ENCODE measurements at regions not wholly inside any gene's neighbourhood (a gene's known extent, or its start where the extent isn't known, plus 50 kb on each side); places are given as distances from the start of the nearest gene placed in this dataset.
A peak's percentile ranks its signal among the peaks of the same experiment; 100 is the strongest.

DNA sequence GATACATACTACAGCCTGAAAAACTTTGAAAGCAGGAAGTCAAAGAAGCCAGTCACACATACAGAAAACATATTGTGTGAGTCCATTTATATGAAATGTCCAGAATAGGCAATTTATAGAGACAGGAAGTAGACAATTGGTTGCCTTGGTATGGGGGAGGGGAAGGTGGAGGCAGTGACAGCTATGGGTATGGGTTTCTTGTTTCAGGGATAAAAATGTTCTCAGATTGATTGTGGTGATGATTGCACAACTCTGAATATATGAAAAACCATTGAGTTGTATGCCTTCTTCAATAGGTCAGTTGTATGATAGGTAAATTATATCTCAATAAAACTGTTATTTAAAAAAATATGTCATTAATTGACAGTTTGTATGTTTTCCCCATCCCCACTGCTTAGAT lies 137.6 kb downstream of the SNX19 start:
- H3K27ac ChIP-seq (ENCODE audit: insufficient read depth, low read depth, low read length, poor library complexity, severe bottlenecking) = no peak overlapping the region
- H3K27me3 ChIP-seq (ENCODE audit: control insufficient read depth, insufficient read depth, low read length, poor library complexity, severe bottlenecking) = no peaks in the 10 kb centered on the region
- peaks cover 15% of the 10 kb centered on the region for H3K4me1 ChIP-seq (ENCODE audit: control insufficient read depth, insufficient read depth, low read length)
- H3K4me3 ChIP-seq (ENCODE audit: insufficient read depth, low read depth, low read length) = no peak overlapping the region
- H3K36me3 ChIP-seq (ENCODE audit: control insufficient read depth, insufficient read depth, low read length) = no peaks in the 10 kb centered on the region
- no peaks in the 10 kb centered on the region for H3K9me3 ChIP-seq (ENCODE audit: control insufficient read depth, low read length)

DNA sequence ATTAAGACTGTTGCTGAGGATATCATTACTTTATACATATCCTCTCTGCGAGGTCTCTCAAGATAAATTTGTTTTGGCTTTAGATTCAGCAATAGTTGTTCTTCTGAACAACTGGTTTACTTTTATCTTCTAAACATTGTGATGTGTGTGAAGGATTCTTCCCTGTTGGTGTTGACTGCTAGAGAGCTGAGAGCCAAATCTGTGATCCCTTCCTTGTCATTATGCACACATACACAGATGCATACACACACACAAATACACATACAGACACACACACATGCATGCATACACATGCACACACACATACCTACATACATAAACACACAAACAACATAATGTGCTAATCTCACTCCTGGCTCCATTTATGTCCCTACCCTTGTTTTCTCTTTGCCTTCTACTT lies 137.0 kb downstream of the SNX19 start:
- WGBS, 2 experiments = 100% methylated on average over 1 of the region's 1 CpG; no CpG with 5 or more reads in 1 of the 2 experiments
- H3K4me3 ChIP-seq (ENCODE audit: insufficient read depth, low read depth, low read length) = no peak overlapping the region
- no peaks in the 10 kb centered on the region for H3K9me3 ChIP-seq (ENCODE audit: control insufficient read depth, low read length)
- H3K4me1 ChIP-seq (ENCODE audit: control insufficient read depth, insufficient read depth, low read length) = peaks cover 15% of the 10 kb centered on the region
- no peaks in the 10 kb centered on the region for H3K36me3 ChIP-seq (ENCODE audit: control insufficient read depth, insufficient read depth, low read length)
- no peak overlapping the region for H3K27ac ChIP-seq (ENCODE audit: insufficient read depth, low read depth, low read length, poor library complexity, severe bottlenecking)
- no peaks in the 10 kb centered on the region for H3K27me3 ChIP-seq (ENCODE audit: control insufficient read depth, insufficient read depth, low read length, poor library complexity, severe bottlenecking)

DNA sequence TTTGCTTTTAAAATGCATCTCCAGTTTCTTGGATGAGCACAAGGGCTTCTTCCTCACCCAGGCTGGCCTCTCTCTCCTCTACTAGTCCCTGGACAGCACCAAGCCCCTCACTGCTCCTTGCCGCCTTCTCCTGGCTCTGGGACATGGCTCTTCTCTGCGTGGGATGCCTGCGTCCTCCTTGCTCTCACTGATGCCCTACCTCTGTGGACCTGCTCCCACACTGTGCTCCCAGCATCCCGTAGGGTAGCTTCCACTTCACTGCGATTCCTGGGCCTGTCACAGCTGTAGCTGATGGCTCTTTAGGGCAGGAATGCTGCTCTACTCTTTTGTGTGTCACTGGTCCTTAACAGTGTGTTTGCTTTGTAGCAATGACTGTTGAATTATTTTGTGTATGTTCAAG lies 136.3 kb downstream of the SNX19 start:
- no peaks in the 10 kb centered on the region for H3K9me3 ChIP-seq (ENCODE audit: control insufficient read depth, low read length)
- H3K27me3 ChIP-seq (ENCODE audit: control insufficient read depth, insufficient read depth, low read length, poor library complexity, severe bottlenecking) = no peaks in the 10 kb centered on the region
- H3K36me3 ChIP-seq (ENCODE audit: control insufficient read depth, insufficient read depth, low read length) = no peaks in the 10 kb centered on the region
- 79 to 83% methylated on average over 5 of the region's 5 CpGs for WGBS, 2 experiments
- H3K4me3 ChIP-seq (ENCODE audit: insufficient read depth, low read depth, low read length) = no peak overlapping the region
- peaks cover 15% of the 10 kb centered on the region for H3K4me1 ChIP-seq (ENCODE audit: control insufficient read depth, insufficient read depth, low read length)
- no peak overlapping the region for H3K27ac ChIP-seq (ENCODE audit: insufficient read depth, low read depth, low read length, poor library complexity, severe bottlenecking)

DNA sequence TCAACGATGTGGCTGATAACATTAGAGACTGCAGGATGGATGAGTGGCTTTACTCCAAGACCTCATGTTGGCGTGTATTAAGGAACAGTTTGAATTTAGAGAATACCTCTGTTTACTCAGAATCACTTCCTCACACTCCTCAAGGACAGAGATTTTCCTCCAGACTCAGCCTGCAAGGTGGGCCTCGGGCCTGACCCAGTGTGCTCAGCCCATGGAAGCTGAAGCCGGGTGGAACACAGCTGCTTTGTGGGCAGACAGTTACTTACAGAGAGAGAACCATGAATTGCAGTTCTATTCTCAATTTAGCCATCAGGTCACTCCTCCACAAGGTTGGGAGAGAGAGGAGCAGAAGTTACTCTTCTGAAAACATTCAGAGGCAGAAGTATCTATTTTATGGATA lies 135.8 kb downstream of the SNX19 start:
- WGBS, 2 experiments = 88 to 93% methylated on average over 4 of the region's 4 CpGs
- H3K27ac ChIP-seq (ENCODE audit: insufficient read depth, low read depth, low read length, poor library complexity, severe bottlenecking) = no peak overlapping the region
- no peaks in the 10 kb centered on the region for H3K9me3 ChIP-seq (ENCODE audit: control insufficient read depth, low read length)
- H3K4me3 ChIP-seq (ENCODE audit: insufficient read depth, low read depth, low read length) = no peak overlapping the region
- H3K36me3 ChIP-seq (ENCODE audit: control insufficient read depth, insufficient read depth, low read length) = no peaks in the 10 kb centered on the region
- peaks cover 15% of the 10 kb centered on the region for H3K4me1 ChIP-seq (ENCODE audit: control insufficient read depth, insufficient read depth, low read length)
- H3K27me3 ChIP-seq (ENCODE audit: control insufficient read depth, insufficient read depth, low read length, poor library complexity, severe bottlenecking) = no peaks in the 10 kb centered on the region

DNA sequence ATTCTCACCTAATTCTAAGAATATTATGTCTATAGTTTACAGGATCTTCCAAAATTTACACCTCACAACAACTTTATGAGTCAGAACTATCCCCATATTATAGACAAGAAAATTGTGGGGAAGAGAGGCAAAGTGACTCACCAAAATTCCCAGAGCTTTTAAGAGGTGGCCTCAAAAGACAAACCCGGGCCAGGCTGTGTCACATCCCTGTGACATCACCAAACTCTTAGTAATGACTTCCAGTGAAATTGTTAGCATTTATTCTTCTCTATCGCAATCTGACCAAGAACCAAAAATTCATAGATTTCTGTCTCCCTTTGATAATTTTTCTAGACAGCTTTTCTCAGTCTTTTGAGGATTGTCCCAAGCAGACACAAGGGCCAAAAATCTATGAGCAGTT lies 134.3 kb downstream of the SNX19 start:
- no peaks in the 10 kb centered on the region for H3K36me3 ChIP-seq (ENCODE audit: control insufficient read depth, insufficient read depth, low read length)
- H3K4me1 ChIP-seq (ENCODE audit: control insufficient read depth, insufficient read depth, low read length) = peaks cover 15% of the 10 kb centered on the region
- H3K4me3 ChIP-seq (ENCODE audit: insufficient read depth, low read depth, low read length) = no peak overlapping the region
- no peaks in the 10 kb centered on the region for H3K9me3 ChIP-seq (ENCODE audit: control insufficient read depth, low read length)
- 89 to 94% methylated on average over 2 of the region's 2 CpGs for WGBS, 2 experiments
- H3K27me3 ChIP-seq (ENCODE audit: control insufficient read depth, insufficient read depth, low read length, poor library complexity, severe bottlenecking) = no peaks in the 10 kb centered on the region
- H3K27ac ChIP-seq (ENCODE audit: insufficient read depth, low read depth, low read length, poor library complexity, severe bottlenecking) = no peak overlapping the region

DNA sequence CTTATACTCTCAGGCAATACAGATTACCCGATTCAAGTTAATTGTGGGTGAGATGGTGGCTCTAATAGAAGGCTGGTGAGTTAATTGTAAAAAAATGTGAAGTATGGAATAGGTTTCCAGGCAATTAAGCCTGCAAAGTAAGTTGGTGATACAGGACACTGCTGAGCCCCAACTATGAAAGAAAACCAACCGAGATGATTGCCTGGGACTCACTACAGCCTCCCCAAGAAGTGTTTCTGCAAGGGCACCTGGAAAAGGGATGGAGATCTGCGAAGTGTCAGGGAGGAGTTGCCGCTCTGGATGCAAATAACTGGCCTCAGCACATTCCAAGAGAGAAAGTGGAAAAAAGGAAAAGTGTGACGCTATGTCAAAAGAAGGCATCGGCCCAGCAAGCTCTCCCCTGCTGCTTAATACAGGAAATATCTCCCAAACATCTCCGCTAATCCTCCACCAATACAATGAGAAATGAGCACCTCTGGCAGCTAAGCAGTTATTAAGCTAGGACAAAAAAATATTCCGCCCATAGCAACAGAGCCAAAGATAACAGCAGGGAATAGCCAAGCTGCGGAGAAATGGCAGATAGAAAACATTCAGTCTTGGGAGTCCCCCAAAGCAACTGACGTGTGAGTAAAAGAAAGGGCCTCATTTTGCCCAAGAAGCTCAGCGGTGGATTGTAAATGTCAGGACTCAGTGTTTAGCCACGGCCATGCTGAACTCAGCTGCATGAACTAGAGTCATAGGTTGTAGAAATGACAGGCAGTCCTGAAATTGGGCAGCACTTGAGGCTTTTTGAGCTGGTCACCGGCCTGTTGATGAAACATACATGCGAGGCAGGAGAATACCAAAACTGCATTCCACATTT lies 133.7 kb downstream of the SNX19 start:
- no peak overlapping the region for H3K4me3 ChIP-seq (ENCODE audit: insufficient read depth, low read depth, low read length)
- H3K27me3 ChIP-seq (ENCODE audit: control insufficient read depth, insufficient read depth, low read length, poor library complexity, severe bottlenecking) = no peaks in the 10 kb centered on the region
- H3K36me3 ChIP-seq (ENCODE audit: control insufficient read depth, insufficient read depth, low read length) = no peaks in the 10 kb centered on the region

DNA sequence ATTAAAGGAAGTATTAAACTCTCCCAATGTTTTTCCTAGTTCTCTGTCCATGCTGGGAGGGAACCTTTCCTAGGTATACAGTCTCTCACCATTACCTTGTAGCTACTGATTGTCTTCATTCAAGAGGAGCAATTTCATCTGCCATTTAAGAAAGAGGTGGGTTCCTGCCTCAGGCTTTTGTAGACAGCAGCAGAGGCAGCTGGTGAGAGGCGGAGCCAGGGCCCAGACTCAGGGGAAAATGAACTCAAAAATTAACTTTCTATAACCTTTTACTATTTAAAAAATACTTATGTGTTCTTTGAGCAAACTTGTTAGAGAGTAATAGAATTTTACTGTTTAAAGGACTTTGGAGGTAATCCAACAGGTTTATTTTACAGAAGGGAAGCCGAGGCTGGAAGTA lies 133.0 kb downstream of the SNX19 start:
- H3K4me3 ChIP-seq (ENCODE audit: insufficient read depth, low read depth, low read length) = no peak overlapping the region
- no peak overlapping the region for H3K27ac ChIP-seq (ENCODE audit: insufficient read depth, low read depth, low read length, poor library complexity, severe bottlenecking)
- H3K27me3 ChIP-seq (ENCODE audit: control insufficient read depth, insufficient read depth, low read length, poor library complexity, severe bottlenecking) = no peaks in the 10 kb centered on the region
- peaks cover 15% of the 10 kb centered on the region for H3K4me1 ChIP-seq (ENCODE audit: control insufficient read depth, insufficient read depth, low read length)
- H3K36me3 ChIP-seq (ENCODE audit: control insufficient read depth, insufficient read depth, low read length) = no peaks in the 10 kb centered on the region
- WGBS, 2 experiments = 93 to 94% methylated on average over 2 of the region's 2 CpGs
- H3K9me3 ChIP-seq (ENCODE audit: control insufficient read depth, low read length) = no peaks in the 10 kb centered on the region

More for the DNA sequence above, 133.7 kb downstream of the SNX19 start:
- peak overlapping the region; percentile 61 for H3K27ac ChIP-seq (ENCODE audit: insufficient read depth, low read depth, low read length, poor library complexity, severe bottlenecking)
- 60 to 67% methylated on average over 14 of the region's 14 CpGs for WGBS, 2 experiments
- H3K9me3 ChIP-seq (ENCODE audit: control insufficient read depth, low read length) = no peaks in the 10 kb centered on the region
- H3K4me1 ChIP-seq (ENCODE audit: control insufficient read depth, insufficient read depth, low read length) = peaks cover 15% of the 10 kb centered on the region

DNA sequence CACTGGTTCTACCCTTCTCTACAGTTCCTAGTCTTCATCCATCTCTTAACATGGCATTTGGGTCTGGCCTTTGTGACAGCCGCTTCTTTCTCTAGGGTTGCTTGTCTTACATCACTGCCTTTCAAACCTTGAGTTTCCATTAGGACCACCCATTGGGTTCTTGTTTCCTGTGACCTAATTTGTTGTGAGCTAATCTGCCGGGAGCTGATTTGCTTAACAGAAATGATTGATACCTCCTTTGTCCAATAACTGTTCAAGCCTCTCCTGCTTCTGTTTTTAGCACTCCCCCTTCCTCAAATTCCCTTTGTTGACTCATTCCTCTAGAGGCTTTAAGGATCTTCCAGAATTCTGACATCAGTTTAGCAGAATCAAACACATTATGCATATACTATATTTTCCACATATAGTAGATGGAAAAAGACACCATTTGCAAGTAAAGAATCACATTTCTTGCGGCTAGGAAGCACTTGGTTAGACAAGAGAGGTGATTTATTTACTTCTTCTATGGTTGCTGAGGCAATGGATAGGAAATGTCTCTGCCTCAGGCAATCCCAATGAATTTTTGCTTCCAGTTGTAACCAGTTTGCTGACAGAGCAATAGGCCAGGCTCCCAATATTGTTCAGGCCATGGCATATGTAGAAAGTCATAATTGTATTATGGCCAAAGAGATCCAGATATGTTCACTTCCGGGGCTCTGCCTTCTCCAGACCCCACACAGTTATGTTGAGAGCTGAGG lies 130.7 kb downstream of the SNX19 start:
- H3K4me3 ChIP-seq (ENCODE audit: insufficient read depth, low read depth, low read length) = no peak overlapping the region
- H3K36me3 ChIP-seq (ENCODE audit: control insufficient read depth, insufficient read depth, low read length) = no peaks in the 10 kb centered on the region

DNA sequence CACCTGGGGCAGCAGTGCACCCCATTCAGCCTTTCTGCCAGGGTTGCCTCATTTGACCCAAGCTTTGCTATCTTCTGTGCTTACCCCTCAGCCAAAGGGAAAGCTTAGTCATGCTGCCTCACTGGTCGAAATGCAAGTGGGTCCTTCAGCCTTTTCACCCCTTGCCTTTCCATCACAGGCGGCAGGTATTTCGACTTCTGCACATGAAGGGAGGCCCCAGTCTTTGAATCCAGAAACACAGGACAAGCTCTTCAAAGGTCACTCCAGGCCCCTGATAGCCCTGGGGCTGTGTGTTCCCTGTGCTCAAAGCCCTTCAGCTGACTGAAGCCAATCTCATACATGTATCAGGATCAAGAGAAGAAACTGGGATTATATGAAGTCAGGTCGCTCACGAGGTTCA lies 129.7 kb downstream of the SNX19 start:
- 91 to 96% methylated on average over 4 to 5 of the region's 5 CpGs for WGBS, 2 experiments
- H3K27me3 ChIP-seq (ENCODE audit: control insufficient read depth, insufficient read depth, low read length, poor library complexity, severe bottlenecking) = no peaks in the 10 kb centered on the region
- no peak overlapping the region for H3K27ac ChIP-seq (ENCODE audit: insufficient read depth, low read depth, low read length, poor library complexity, severe bottlenecking)

More for the DNA sequence above, 130.7 kb downstream of the SNX19 start:
- H3K27ac ChIP-seq (ENCODE audit: insufficient read depth, low read depth, low read length, poor library complexity, severe bottlenecking) = no peak overlapping the region
- H3K27me3 ChIP-seq (ENCODE audit: control insufficient read depth, insufficient read depth, low read length, poor library complexity, severe bottlenecking) = no peaks in the 10 kb centered on the region
- H3K4me1 ChIP-seq (ENCODE audit: control insufficient read depth, insufficient read depth, low read length) = peaks cover 11% of the 10 kb centered on the region
- WGBS, 2 experiments = 85 to 96% methylated on average over 4 of the region's 4 CpGs
- no peaks in the 10 kb centered on the region for H3K9me3 ChIP-seq (ENCODE audit: control insufficient read depth, low read length)

DNA sequence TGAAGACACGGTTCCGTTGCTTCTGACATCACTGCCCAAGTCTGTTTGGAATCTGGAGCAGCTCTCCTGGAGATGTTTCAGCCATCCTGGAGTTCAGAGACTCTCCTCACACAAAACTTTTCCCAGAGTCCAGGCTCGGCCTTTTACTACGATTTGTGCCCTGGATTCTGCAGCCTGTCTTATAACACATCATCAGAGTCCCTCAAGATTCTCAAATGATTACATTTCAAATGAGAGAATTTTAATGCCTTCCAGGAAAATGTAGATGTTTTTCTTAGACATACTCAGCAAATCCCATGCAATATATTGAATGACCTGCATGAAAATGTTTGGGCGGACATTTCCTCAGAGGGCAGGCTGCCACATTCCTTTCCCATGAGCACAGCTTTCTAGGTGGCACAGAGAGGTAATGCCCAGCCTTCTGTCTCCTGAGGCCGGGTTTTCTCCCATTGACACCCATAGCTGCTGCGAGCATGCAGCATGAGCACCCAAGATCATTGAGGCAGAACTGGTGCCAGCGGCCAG lies 129.1 kb downstream of the SNX19 start:
- no peak overlapping the region for H3K4me3 ChIP-seq (ENCODE audit: insufficient read depth, low read depth, low read length)
- H3K4me1 ChIP-seq (ENCODE audit: control insufficient read depth, insufficient read depth, low read length) = peaks cover 11% of the 10 kb centered on the region
- H3K36me3 ChIP-seq (ENCODE audit: control insufficient read depth, insufficient read depth, low read length) = no peaks in the 10 kb centered on the region
- no peak overlapping the region for H3K27ac ChIP-seq (ENCODE audit: insufficient read depth, low read depth, low read length, poor library complexity, severe bottlenecking)
- H3K27me3 ChIP-seq (ENCODE audit: control insufficient read depth, insufficient read depth, low read length, poor library complexity, severe bottlenecking) = no peaks in the 10 kb centered on the region
- no peaks in the 10 kb centered on the region for H3K9me3 ChIP-seq (ENCODE audit: control insufficient read depth, low read length)
- 90 to 94% methylated on average over 8 of the region's 8 CpGs for WGBS, 2 experiments

More for the DNA sequence above, 129.7 kb downstream of the SNX19 start:
- no peaks in the 10 kb centered on the region for H3K36me3 ChIP-seq (ENCODE audit: control insufficient read depth, insufficient read depth, low read length)
- H3K9me3 ChIP-seq (ENCODE audit: control insufficient read depth, low read length) = no peaks in the 10 kb centered on the region
- no peak overlapping the region for H3K4me3 ChIP-seq (ENCODE audit: insufficient read depth, low read depth, low read length)
- peaks cover 11% of the 10 kb centered on the region for H3K4me1 ChIP-seq (ENCODE audit: control insufficient read depth, insufficient read depth, low read length)

Data from ectodermal cell (in vitro differentiated cells).